GM12878 (cell line): ENCODE measurements at regions not wholly inside any gene's neighbourhood (a gene's known extent, or its start where the extent isn't known, plus 50 kb on each side); places are given as distances from the start of the nearest gene placed in this dataset.

Source experiments
- ATAC-seq: fragments of 200-7000 bp; cut with Tn5 transposase; 3 replicates; pipeline ENCODE4 v1.9.1; 2020; ENCODE audit warnings: mild to moderate bottlenecking, moderate library complexity
- BruUV-seq: library from RNA; stranded (reverse); fragments of 400-500 nt; replicated peaks from 2 replicates; lab custom pipeline; 2021; lab: Mats Ljungman, UMichigan
- CTCF ChIA-PET: fragments of 300-600 bp; sonication (Branson Sonifier 250); formaldehyde crosslinking; extraction: SDS; loops from one replicate; lab custom pipeline; 2021; ENCODE audit warnings: inconsistent platforms; lab: Yijun Ruan, JAX
- POLR2A ChIA-PET: fragments of 350-600 bp; formaldehyde crosslinking; extraction: SDS; loops from one replicate; lab custom pipeline; 2021; ENCODE audit warnings: inconsistent platforms; lab: Charles Lee
- RAD21 ChIA-PET: fragments of 300-600 bp; sonication (Branson Sonifier 250); formaldehyde crosslinking; loops from one replicate; lab custom pipeline; 2023; ENCODE audit warnings: antibody characterized with exemption; ENCODE audit not compliant: unreplicated experiment; lab: Charles Lee
- SMC1A ChIA-PET: fragments of 300-600 bp; sonication (Branson Sonifier 250); formaldehyde crosslinking; loops from one replicate; lab custom pipeline; 2023; ENCODE audit not compliant: unreplicated experiment, uncharacterized antibody; lab: Charles Lee
- DNase-seq: peaks from one replicate; pipeline ENCODE4 v3.0.0-alpha.2; 2011; ENCODE audit warnings: low read depth, low spot score
- FAIRE-seq: peaks from 3 replicates; lab custom pipeline; 2011; peaks lifted over from hg19 to GRCh38; lab: Jason Lieb, UNC
- H2AFZ ChIP-seq: 2 replicates; pipeline ENCODE4 v1.6.0; 2011; ENCODE audit warnings: low read depth, low read length, control low read depth; ENCODE audit not compliant: control insufficient read depth
- H3K27ac ChIP-seq: 2 replicates; pipeline ENCODE4 v1.5.1; 2011; ENCODE audit warnings: control low read depth; ENCODE audit not compliant: control insufficient read depth, insufficient read depth
- H3K27me3 ChIP-seq, 2 experiments: replicated peaks in 1 of 2; 2 replicates each; pipeline versions ENCODE4 v1.6.0 to v1.6.1; 2011; ENCODE audit warnings: low read length in 1 of 2; ENCODE audit not compliant: control insufficient read depth in 2 of 2, insufficient read depth in 2 of 2
- H3K36me3 ChIP-seq, 2 experiments: 2 replicates each; pipeline ENCODE4 v1.5.1; 2011; ENCODE audit warnings: low read length in 1 of 2; ENCODE audit not compliant: control insufficient read depth in 2 of 2, insufficient read depth in 2 of 2
- H3K4me1 ChIP-seq: 2 replicates; pipeline ENCODE4 v1.6.1; 2011; ENCODE audit warnings: mild to moderate bottlenecking, low read length, moderate library complexity, mixed read lengths; ENCODE audit not compliant: control insufficient read depth, insufficient read depth
- H3K4me2 ChIP-seq: 2 replicates; pipeline ENCODE4 v1.6.0; 2011; ENCODE audit warnings: control low read depth; ENCODE audit not compliant: control insufficient read depth, insufficient read depth
- H3K4me3 ChIP-seq: fragments of 200-600 bp; sonication (generic); 2 replicates; pipeline ENCODE4 v1.5.1; 2016
- H3K79me2 ChIP-seq: 2 replicates; pipeline ENCODE4 v1.6.0; 2011; ENCODE audit warnings: low read length; ENCODE audit not compliant: control insufficient read depth, insufficient read depth
- H3K9ac ChIP-seq: 2 replicates; pipeline ENCODE4 v1.8.0; 2011; ENCODE audit warnings: low read length, control low read depth, mixed read lengths; ENCODE audit not compliant: control insufficient read depth, insufficient read depth
- H3K9me3 ChIP-seq: replicated peaks from 3 replicates; pipeline ENCODE4 v1.5.1; 2011; ENCODE audit warnings: mild to moderate bottlenecking, low read length; ENCODE audit not compliant: control insufficient read depth, insufficient read depth
- H4K20me1 ChIP-seq: 2 replicates; pipeline ENCODE4 v1.6.0; 2011; ENCODE audit not compliant: control insufficient read depth, insufficient read depth
- BMI1 ChIP-seq: fragments of 450-650 bp; IDR thresholded peaks from 2 replicates; pipeline ENCODE4 v1.6.1; 2016; ENCODE audit warnings: mild to moderate bottlenecking, moderate library complexity, borderline replicate concordance
- KDM1A ChIP-seq: fragments of 200-600 bp; sonication (generic); IDR thresholded peaks from 2 replicates; pipeline ENCODE4 v1.6.1; 2016; ENCODE audit warnings: borderline replicate concordance
- POU2F2 ChIP-seq: IDR thresholded peaks from 3 replicates; pipeline ENCODE4 v1.6.1; 2011; ENCODE audit warnings: low read depth, mild to moderate bottlenecking, low read length, borderline replicate concordance
- PRDM15 ChIP-seq: fragments of 450-650 bp; formaldehyde crosslinking; IDR thresholded peaks from 2 replicates; pipeline ENCODE4 v1.4.0; 2020; ENCODE audit warnings: mild to moderate bottlenecking, moderate library complexity
- SPI1 ChIP-seq: IDR thresholded peaks from 2 replicates; pipeline ENCODE4 v1.6.1; 2011; ENCODE audit warnings: low read depth, mild to moderate bottlenecking, low read length, moderate library complexity, borderline replicate concordance; ENCODE audit not compliant: insufficient read depth
- SREBF1 ChIP-seq: IDR thresholded peaks from 2 replicates; pipeline ENCODE4 v1.6.1; 2012; ENCODE audit warnings: mild to moderate bottlenecking, low read length
- TAF1 ChIP-seq: IDR thresholded peaks from 2 replicates; pipeline ENCODE4 v1.6.1; 2011; ENCODE audit warnings: mild to moderate bottlenecking, low read depth, low read length, borderline replicate concordance
- ZBTB33 ChIP-seq: fragments of 450-650 bp; IDR thresholded peaks from 2 replicates; pipeline ENCODE4 v1.6.1; 2017; ENCODE audit warnings: mild to moderate bottlenecking
- ZNF274 ChIP-seq: IDR thresholded peaks from one replicate; pipeline ENCODE4 v1.8.0; 2011; ENCODE audit not compliant: insufficient read length, insufficient read depth
- ZNF384 ChIP-seq: IDR thresholded peaks from 2 replicates; pipeline ENCODE4 v1.6.1; 2012; ENCODE audit warnings: low read depth, mild to moderate bottlenecking, low read length, improper control_type of control experiment, borderline replicate concordance
- WGBS: methylation state at CpG from one replicate; pipeline ENCODE4 v1.1.6; 2016; ENCODE audit warnings: low lambda C conversion rate; ENCODE audit not compliant: insufficient replicate concordance, insufficient coverage; ENCODE audit errors: missing lambda C conversion rate; 5-methylcytosine and 5-hydroxymethylcytosine counted together
- in situ Hi-C: fragments of 300-500 bp; cut with MboI; formaldehyde crosslinking; loops from 9 replicates; pipeline ENCODE4 v1.14.3; 2018; ENCODE audit warnings: mixed read lengths
- intact Hi-C: fragments of 100-400 bp; cut with micrococcal nuclease; formaldehyde crosslinking; loops from one replicate; pipeline ENCODE4 v1.14.2; 2022; ENCODE audit not compliant: unreplicated experiment

- BruUV-seq = no TSS peak
- TF ChIP-seq TAF1 (no peak), SPI1 (peak; percentile 75), ZBTB33 (peak; percentile 51; the same call in 1 of the 2 replicates)
Measured at GRCh38 chr6:84344005-84344404, 116.6 kb upstream of the CEP162 start.

GRCh38 chr6:84340422-84340821, 113.0 kb upstream of the CEP162 start:
- H3K4me3 ChIP-seq = no peak overlapping the region
- H3K36me3 ChIP-seq = no peaks in the 10 kb centered on the region
- no peak overlapping the region for H3K4me2 ChIP-seq
- no peaks in the 10 kb centered on the region; the same call in 2 of the 3 replicates for H3K9me3 ChIP-seq
- BruUV-seq = no TSS peak
- H3K27me3 ChIP-seq = no peaks in the 10 kb centered on the region
- ChIA-PET RAD21 (no interaction called here), CTCF (interaction anchor here (0.6 to 1.2 kb wide), 2 partner anchors 19 to 74 kb away, joined by 3 to 5 read pairs; no protein-coding TSS in a partner anchor), POLR2A (interaction anchor here (0.6 to 1.0 kb wide), 2 partner anchors 12 to 1303 kb away, joined by 3 to 5 read pairs; no protein-coding TSS in a partner anchor), SMC1A (interaction anchor here (1.5 to 3.4 kb wide), 2 partner anchors 10 to 13 kb away, joined by 3 to 14 read pairs; no protein-coding TSS in a partner anchor)
- H3K79me2 ChIP-seq = no peaks in the 10 kb centered on the region
- no peaks in the 10 kb centered on the region for H4K20me1 ChIP-seq
- intact Hi-C loops (no loop called here), in situ Hi-C loops (no loop called here)
- WGBS = 46% methylated on average over 8 of the region's 8 CpGs
- DNase-seq (no peak), FAIRE-seq (no peak), ATAC-seq (no peak)
- H3K27ac ChIP-seq = no peak overlapping the region
- H2AFZ ChIP-seq = no peak overlapping the region
- TF ChIP-seq SREBF1 (no peak), ZNF384 (no peak), PRDM15 (CRISPR knock-in tag) (no peak), BMI1 (no peak), POU2F2 (no peak), ZNF274 (no peak), KDM1A (no peak)
- H3K9ac ChIP-seq = no peak overlapping the region
- H3K4me1 ChIP-seq = no peaks in the 10 kb centered on the region

More at GRCh38 chr6:84344005-84344404, 116.6 kb upstream of the CEP162 start:
- H3K27ac ChIP-seq = no peak overlapping the region
- H3K36me3 ChIP-seq = no peaks in the 10 kb centered on the region
- no peak for DNase-seq
- H3K4me1 ChIP-seq = no peaks in the 10 kb centered on the region
- ChIA-PET RAD21 (no interaction called here), POLR2A (no interaction called here), CTCF (no interaction called here), SMC1A (interaction anchor here (0.5 to 2.9 kb wide), 4 partner anchors 12 to 169 kb away, joined by 3 to 21 read pairs (median 4); no protein-coding TSS in a partner anchor)
- 35% methylated on average over 3 of the region's 3 CpGs for WGBS
- H4K20me1 ChIP-seq = no peaks in the 10 kb centered on the region
- no peak overlapping the region for H3K4me2 ChIP-seq
- in situ Hi-C loops = no loop called here
- intact Hi-C loops = no loop called here
- H3K9me3 ChIP-seq = no peaks in the 10 kb centered on the region; the same call in 2 of the 3 replicates
- H3K4me3 ChIP-seq = no peak overlapping the region
- ATAC-seq = no peak
- FAIRE-seq = no peak
- no peak overlapping the region for H3K9ac ChIP-seq
- no peaks in the 10 kb centered on the region for H3K79me2 ChIP-seq
- no peaks in the 10 kb centered on the region for H3K27me3 ChIP-seq
- no peak overlapping the region for H2AFZ ChIP-seq
